Choroid plexus epithelial cell (primary cell): ENCODE measurements at regions not wholly inside any gene's neighbourhood (a gene's known extent, or its start where the extent isn't known, plus 50 kb on each side); places are given as distances from the start of the nearest gene placed in this dataset.
"Not testable (repeated sequence)": the region's sequence is repeated elsewhere in the genome, so short reads cannot be mapped to it uniquely, and the experiment has no call there.

Experiments used
- DNase-seq: peaks from one replicate; pipeline ENCODE4 v3.0.0-alpha.2; 2010; ENCODE audit warnings: low read depth
- H3K4me3 ChIP-seq: 2 replicates; pipeline ENCODE4 v1.5.1; 2011; ENCODE audit warnings: low read depth, mild to moderate bottlenecking, control low read depth, low read length, moderate library complexity
- TF ChIP-seq, protein P1 (sequence below): conservative IDR thresholded peaks from 2 replicates; pipeline ENCODE4 v1.5.1; 2011; ENCODE audit warnings: low read depth, mild to moderate bottlenecking, control low read depth, inconsistent platforms, low read length, moderate library complexity

DNA sequence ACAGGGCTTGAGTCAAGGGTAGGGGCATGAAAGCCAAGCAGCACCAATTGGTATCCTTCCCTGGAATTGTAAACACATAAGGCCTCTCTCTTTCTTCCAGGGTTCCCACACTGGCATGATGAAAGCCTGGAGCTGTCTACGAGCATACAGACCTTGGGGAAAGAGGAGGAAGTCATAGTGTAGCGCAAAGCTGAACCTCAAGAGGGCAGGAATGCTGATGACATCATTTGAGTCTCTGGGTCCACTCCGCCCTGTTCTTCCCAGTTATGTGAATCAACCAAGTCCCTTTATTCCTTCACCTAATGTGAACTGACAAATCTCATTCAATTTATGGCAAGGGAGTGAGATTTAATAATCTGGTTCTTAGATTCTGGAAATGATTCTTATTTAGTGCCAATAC, 266.4 kb upstream of the NCAM1 start:
- TF ChIP-seq, protein P1, sequence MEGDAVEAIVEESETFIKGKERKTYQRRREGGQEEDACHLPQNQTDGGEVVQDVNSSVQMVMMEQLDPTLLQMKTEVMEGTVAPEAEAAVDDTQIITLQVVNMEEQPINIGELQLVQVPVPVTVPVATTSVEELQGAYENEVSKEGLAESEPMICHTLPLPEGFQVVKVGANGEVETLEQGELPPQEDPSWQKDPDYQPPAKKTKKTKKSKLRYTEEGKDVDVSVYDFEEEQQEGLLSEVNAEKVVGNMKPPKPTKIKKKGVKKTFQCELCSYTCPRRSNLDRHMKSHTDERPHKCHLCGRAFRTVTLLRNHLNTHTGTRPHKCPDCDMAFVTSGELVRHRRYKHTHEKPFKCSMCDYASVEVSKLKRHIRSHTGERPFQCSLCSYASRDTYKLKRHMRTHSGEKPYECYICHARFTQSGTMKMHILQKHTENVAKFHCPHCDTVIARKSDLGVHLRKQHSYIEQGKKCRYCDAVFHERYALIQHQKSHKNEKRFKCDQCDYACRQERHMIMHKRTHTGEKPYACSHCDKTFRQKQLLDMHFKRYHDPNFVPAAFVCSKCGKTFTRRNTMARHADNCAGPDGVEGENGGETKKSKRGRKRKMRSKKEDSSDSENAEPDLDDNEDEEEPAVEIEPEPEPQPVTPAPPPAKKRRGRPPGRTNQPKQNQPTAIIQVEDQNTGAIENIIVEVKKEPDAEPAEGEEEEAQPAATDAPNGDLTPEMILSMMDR, result no peak
- H3K4me3 ChIP-seq, result no peak overlapping the region
- DNase-seq, result peak; percentile 10

DNA sequence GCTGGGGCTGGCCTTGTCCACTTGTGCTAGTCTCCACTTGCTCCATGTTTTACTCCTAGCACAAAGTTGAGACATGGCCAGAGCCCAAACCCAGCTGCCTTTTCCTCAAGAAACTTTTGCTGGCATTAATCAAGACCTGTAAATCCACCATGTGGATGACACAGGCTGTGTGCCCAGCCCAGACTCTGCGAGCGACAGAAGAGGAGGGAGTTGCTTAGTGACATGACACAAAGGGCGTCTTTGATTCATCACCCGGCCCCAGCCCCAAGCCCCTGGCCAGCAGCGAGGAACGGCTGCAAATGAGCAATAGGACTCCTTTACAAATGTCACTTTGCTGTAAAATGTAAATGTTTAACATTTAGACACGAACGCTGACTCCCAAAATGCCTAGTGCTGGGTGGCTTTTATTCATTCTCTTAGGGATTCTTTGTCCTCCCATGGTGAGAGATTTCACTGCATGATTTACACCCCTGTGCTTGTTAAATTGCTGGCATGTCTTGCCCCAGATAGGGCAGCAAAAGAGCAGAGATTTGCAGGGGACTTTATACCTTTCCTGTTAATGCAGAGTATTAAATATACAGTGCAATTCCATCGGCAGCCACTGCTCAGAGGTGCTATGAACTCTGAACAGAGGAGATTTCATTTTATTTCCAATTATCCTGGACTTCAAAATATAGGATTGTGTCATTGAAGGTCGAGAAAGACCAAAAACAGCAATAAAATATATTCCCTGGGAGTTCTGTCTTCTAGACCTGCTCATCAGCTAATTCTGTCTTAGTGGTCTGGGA, 263.6 kb upstream of the NCAM1 start:
- DNase-seq, result peak; percentile 1
- H3K4me3 ChIP-seq, result no peak overlapping the region
- TF ChIP-seq, protein P1, result peak; percentile 13

DNA sequence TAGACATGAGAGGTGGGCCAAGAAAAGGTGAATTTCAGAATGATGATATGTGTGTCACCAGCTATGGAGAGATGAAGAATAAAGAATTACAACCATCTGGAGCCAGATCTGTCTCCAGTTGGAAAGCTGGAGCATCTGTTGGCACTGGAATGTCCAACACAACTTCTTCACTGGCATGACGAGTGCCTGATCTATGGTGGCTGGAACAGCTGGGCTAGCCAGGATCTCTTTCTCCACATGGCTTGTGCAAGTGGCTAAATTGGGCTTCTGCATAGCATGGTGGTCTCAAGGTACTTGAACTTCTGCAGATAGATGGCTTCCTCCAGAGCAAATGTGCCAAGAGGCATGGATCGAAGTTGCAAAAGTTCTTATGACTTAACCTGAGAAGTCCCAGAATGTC, 256.1 kb upstream of the NCAM1 start:
- DNase-seq, result no peak
- TF ChIP-seq, protein P1, result no peak
- H3K4me3 ChIP-seq, result no peak overlapping the region

DNA sequence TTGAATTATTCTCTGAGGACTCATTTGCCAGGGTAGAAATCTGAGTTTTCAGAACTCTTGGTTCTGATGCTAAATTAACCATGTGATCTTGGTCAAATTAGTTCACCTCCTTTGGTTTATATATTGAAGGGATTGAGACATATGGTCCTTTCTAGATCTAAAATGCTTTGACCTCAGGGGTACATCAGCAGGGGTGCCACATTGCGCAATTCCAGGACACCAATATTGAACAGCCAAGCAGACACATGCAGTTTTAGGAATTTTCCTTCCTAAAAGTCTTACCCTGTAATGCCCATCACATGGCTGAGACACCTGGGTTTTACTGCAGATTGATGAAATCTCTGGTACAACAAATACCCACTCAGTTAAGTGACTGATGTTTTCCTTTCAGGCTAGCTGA, 254.4 kb upstream of the NCAM1 start:
- no peak for DNase-seq

DNA sequence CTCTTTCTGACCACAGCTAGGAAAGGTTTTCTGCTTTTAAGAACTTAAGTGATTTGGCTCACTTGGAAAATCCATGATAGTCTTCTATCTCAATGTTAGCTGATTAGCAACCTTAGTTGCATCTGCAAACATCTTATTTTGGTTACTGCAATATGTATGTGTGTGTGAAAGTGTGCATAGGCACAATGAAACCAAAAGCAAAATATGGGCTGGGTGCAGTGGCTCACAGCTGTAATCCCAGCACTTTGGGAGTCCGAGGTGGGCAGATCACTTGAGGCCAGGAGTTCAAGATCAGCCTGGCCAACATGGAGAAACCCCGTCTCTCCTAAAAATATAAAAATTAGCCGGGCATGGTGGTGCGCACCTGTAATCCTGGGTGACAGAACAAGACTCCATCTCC, 246.9 kb upstream of the NCAM1 start:
- H3K4me3 ChIP-seq, DNase-seq: not testable (repeated sequence)

More for the DNA sequence above, 254.4 kb upstream of the NCAM1 start:
- TF ChIP-seq, protein P1, result no peak
- H3K4me3 ChIP-seq, result no peak overlapping the region

DNA sequence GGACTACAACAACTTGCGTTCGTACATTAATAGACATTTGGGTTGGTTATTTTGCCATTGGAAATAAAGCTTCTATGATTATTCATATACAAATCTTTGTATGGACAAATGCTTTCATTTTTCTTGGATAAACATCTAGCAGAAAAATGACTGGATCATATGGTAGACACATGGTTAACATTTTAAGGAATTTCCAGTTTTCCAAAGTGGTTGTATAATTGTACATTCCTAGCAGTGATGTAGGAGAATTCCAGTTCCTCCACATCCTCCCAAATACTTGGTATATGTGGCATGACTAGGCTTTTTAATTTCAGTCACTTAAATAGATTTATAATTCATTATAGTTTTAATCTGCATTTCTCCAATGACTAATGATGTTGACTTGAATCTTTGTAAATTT, 246.2 kb upstream of the NCAM1 start:
- DNase-seq, result no peak
- TF ChIP-seq, protein P1, result no peak
- no peak overlapping the region for H3K4me3 ChIP-seq

DNA sequence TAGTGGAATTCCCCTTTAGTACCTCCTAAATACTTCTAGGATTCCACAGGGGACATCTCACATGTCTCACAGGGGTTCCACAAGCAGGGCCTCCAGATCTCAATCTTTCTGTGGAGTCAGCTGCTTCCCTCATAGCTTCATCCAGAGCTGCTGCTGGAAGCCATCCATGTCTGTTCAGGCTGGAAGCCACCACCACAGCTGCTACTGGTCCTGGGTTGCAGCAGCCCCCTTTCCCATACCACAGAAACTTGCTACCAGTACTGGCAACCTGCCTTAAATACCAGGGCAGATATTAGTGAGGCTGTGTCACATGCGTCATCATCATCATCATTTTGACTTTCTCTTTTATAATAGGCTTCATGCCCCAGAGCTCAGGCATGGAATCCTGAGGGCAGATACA, 242.7 kb upstream of the NCAM1 start:
- DNase-seq, result no peak
- no peak overlapping the region for H3K4me3 ChIP-seq
- TF ChIP-seq, protein P1, result no peak
